Neural cell (in vitro differentiated cells): ENCODE measurements at regions not wholly inside any gene's neighbourhood (a gene's known extent, or its start where the extent isn't known, plus 50 kb on each side); places are given as distances from the start of the nearest gene placed in this dataset.

ENCODE experiments used
- H2AFZ ChIP-seq: fragments of 200-600, 300-800 bp; sonication (generic), shearing (Covaris generic); 2 replicates; pipeline ENCODE4 v1.6.0; 2014; ENCODE audit warnings: low read depth, mild to moderate bottlenecking, antibody characterized with exemption, low read length, moderate library complexity
- H3F3A ChIP-seq: fragments of 200-600 bp; shearing (Covaris generic); 2 replicates; pipeline ENCODE4 v1.6.1; 2016; ENCODE audit warnings: mild to moderate bottlenecking, moderate library complexity, mixed read lengths, antibody characterized with exemption, low read length; ENCODE audit not compliant: insufficient read depth, poor library complexity, severe bottlenecking
- H3K27ac ChIP-seq: fragments of 200-600, 300-800 bp; sonication (generic), shearing (Covaris generic); 2 replicates; pipeline ENCODE4 v1.5.1; 2014; ENCODE audit warnings: mild to moderate bottlenecking, low read length, moderate library complexity
- H3K27me3 ChIP-seq: fragments of 300-800, 200-600 bp; sonication (generic), shearing (Covaris generic); 2 replicates; pipeline ENCODE4 v1.6.0; 2014; ENCODE audit warnings: mild to moderate bottlenecking, low read depth, low read length, moderate library complexity; ENCODE audit not compliant: insufficient read depth
- H3K36me3 ChIP-seq: fragments of 300-800, 200-600 bp; sonication (generic), shearing (Covaris generic); 2 replicates; pipeline ENCODE4 v1.5.1; 2014; ENCODE audit warnings: mild to moderate bottlenecking, antibody characterized with exemption, low read length, moderate library complexity; ENCODE audit not compliant: insufficient read depth
- H3K4me2 ChIP-seq: fragments of 300-800, 200-600 bp; sonication (generic), shearing (Covaris generic); 2 replicates; pipeline ENCODE4 v1.6.0; 2014; ENCODE audit warnings: mild to moderate bottlenecking, low read length
- H3K4me3 ChIP-seq: fragments of 300-800, 200-600 bp; sonication (generic), shearing (Covaris generic); 2 replicates; pipeline ENCODE4 v1.5.1; 2014; ENCODE audit warnings: mild to moderate bottlenecking, low read length, moderate library complexity
- H3K79me2 ChIP-seq: fragments of 200-600 bp; shearing (Covaris generic); replicated peaks from 2 replicates; pipeline ENCODE4 v1.6.0; 2014; ENCODE audit warnings: mild to moderate bottlenecking, low read length, moderate library complexity; ENCODE audit not compliant: insufficient read depth
- H3K9ac ChIP-seq: fragments of 300-800, 200-600 bp; sonication (generic), shearing (Covaris generic); 2 replicates; pipeline ENCODE4 v1.6.1; 2016; ENCODE audit warnings: mild to moderate bottlenecking, low read length, mixed read lengths
- H3K9me2 ChIP-seq: fragments of 200-600 bp; shearing (Covaris generic); 2 replicates; pipeline ENCODE4 v1.6.1; 2016; ENCODE audit warnings: mild to moderate bottlenecking, low read length, mixed read lengths; ENCODE audit not compliant: insufficient read depth
- H3K9me3 ChIP-seq: fragments of 200-600, 300-800 bp; sonication (generic), shearing (Covaris generic); 2 replicates; pipeline ENCODE4 v1.6.1; 2016; ENCODE audit warnings: mild to moderate bottlenecking, mixed run types, low read length, moderate library complexity, mixed read lengths
- H4K20me1 ChIP-seq: fragments of 200-600 bp; shearing (Covaris generic); 2 replicates; pipeline ENCODE4 v1.6.1; 2016; ENCODE audit warnings: mild to moderate bottlenecking, mixed run types; ENCODE audit not compliant: insufficient read depth
- CTCF ChIP-seq: fragments of 450-650 bp; IDR thresholded peaks from 2 replicates; pipeline ENCODE4 v1.5.1; 2014; ENCODE audit warnings: antibody characterized with exemption, mild to moderate bottlenecking, moderate library complexity; ENCODE audit not compliant: poor library complexity, severe bottlenecking
- EP300 ChIP-seq: fragments of 450-650 bp; conservative IDR thresholded peaks from 2 replicates; pipeline ENCODE4 v1.6.1; 2014; ENCODE audit warnings: antibody characterized with exemption, mild to moderate bottlenecking, moderate library complexity; ENCODE audit not compliant: poor library complexity, severe bottlenecking
- EZH2 ChIP-seq: fragments of 200-600, 300-800 bp; shearing (Covaris generic), sonication (generic); IDR thresholded peaks from 2 replicates; pipeline ENCODE4 v1.6.1; 2014; ENCODE audit warnings: antibody characterized with exemption, low read length, borderline replicate concordance, mild to moderate bottlenecking; ENCODE audit not compliant: insufficient read depth, poor library complexity, severe bottlenecking
- MXI1 ChIP-seq: fragments of 450-650 bp; conservative IDR thresholded peaks from 2 replicates; pipeline ENCODE4 v1.6.1; 2014; ENCODE audit warnings: antibody characterized with exemption, mild to moderate bottlenecking; ENCODE audit not compliant: poor library complexity, severe bottlenecking
- POLR2AphosphoS5 ChIP-seq: IDR thresholded peaks from 2 replicates; pipeline ENCODE4 v1.6.1; 2012
- RAD21 ChIP-seq: fragments of 450-650 bp; conservative IDR thresholded peaks from 2 replicates; pipeline ENCODE4 v1.6.1; 2014; ENCODE audit warnings: antibody characterized with exemption, mild to moderate bottlenecking, moderate library complexity
- SMC3 ChIP-seq: fragments of 450-650 bp; conservative IDR thresholded peaks from 2 replicates; pipeline ENCODE4 v1.6.1; 2014; ENCODE audit warnings: antibody characterized with exemption, mild to moderate bottlenecking, moderate library complexity; ENCODE audit not compliant: poor library complexity
- TAF1 ChIP-seq: IDR thresholded peaks from 2 replicates; pipeline ENCODE4 v1.6.1; 2012; ENCODE audit warnings: low read depth
- TF ChIP-seq, protein P1 (sequence below): IDR thresholded peaks from 2 replicates; pipeline ENCODE4 v1.6.1; 2012; ENCODE audit warnings: borderline replicate concordance

- no peak overlapping the region for H3K4me2 ChIP-seq
- no peaks in the 10 kb centered on the region for H3K79me2 ChIP-seq
- H3K36me3 ChIP-seq, result no peaks in the 10 kb centered on the region
- TF ChIP-seq RAD21, result no peak
- no peak for TF ChIP-seq MXI1
- H3K9me3 ChIP-seq, result no peaks in the 10 kb centered on the region
- no peaks in the 10 kb centered on the region for H3F3A ChIP-seq
- no peak overlapping the region for H3K4me3 ChIP-seq
- H3K9ac ChIP-seq, result no peak overlapping the region
- H3K27ac ChIP-seq, result no peak overlapping the region
- no peak overlapping the region for H2AFZ ChIP-seq
- H3K9me2 ChIP-seq, result no peaks in the 10 kb centered on the region
- no peaks in the 10 kb centered on the region for H4K20me1 ChIP-seq
- no peaks in the 10 kb centered on the region for H3K27me3 ChIP-seq
Observed at GRCh38 chr15:31551323-31551722, 224.7 kb downstream of the KLF13 start.

DNA sequence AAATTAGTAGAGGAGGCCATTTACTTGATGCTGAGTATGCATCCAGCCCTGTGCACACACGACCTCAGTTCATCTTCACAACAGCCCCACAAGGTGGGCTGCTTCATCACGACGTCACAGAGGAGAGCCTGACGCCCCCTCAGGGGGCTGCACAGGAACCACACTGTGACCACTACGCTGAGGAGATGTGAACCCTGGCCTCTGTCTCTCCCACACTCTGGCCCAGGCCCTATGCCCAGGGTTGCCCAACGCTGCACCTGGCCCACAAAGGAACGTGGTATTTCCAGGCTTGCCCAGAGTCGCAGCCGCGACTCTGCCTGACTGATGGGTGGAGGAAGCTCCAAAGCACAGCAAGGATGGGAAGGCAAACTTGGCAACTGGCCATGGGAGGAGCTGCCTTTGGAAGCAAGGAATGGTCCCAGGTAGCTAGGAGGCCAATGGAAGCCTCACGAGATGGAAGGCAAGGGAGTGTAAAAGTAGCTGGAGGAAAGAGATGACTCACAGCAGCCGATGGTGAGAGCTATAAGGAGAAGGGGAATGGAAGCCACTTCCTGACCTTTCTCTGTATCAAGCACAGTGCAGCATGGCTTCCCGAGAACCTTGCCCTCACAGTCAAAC, 226.0 kb downstream of the KLF13 start:
- H3K9me3 ChIP-seq, result no peaks in the 10 kb centered on the region
- no peaks in the 10 kb centered on the region for H3K27me3 ChIP-seq
- no peaks in the 10 kb centered on the region for H3K36me3 ChIP-seq
- no peaks in the 10 kb centered on the region for H4K20me1 ChIP-seq
- no peaks in the 10 kb centered on the region for H3K9me2 ChIP-seq
- H3K9ac ChIP-seq, result no peak overlapping the region
- H3K27ac ChIP-seq, result no peak overlapping the region
- no peak overlapping the region for H3K4me2 ChIP-seq
- TF ChIP-seq, protein P1, sequence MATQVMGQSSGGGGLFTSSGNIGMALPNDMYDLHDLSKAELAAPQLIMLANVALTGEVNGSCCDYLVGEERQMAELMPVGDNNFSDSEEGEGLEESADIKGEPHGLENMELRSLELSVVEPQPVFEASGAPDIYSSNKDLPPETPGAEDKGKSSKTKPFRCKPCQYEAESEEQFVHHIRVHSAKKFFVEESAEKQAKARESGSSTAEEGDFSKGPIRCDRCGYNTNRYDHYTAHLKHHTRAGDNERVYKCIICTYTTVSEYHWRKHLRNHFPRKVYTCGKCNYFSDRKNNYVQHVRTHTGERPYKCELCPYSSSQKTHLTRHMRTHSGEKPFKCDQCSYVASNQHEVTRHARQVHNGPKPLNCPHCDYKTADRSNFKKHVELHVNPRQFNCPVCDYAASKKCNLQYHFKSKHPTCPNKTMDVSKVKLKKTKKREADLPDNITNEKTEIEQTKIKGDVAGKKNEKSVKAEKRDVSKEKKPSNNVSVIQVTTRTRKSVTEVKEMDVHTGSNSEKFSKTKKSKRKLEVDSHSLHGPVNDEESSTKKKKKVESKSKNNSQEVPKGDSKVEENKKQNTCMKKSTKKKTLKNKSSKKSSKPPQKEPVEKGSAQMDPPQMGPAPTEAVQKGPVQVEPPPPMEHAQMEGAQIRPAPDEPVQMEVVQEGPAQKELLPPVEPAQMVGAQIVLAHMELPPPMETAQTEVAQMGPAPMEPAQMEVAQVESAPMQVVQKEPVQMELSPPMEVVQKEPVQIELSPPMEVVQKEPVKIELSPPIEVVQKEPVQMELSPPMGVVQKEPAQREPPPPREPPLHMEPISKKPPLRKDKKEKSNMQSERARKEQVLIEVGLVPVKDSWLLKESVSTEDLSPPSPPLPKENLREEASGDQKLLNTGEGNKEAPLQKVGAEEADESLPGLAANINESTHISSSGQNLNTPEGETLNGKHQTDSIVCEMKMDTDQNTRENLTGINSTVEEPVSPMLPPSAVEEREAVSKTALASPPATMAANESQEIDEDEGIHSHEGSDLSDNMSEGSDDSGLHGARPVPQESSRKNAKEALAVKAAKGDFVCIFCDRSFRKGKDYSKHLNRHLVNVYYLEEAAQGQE, result no peak
- no peak for TF ChIP-seq EP300
- TF ChIP-seq SMC3, result no peak
- no peak for TF ChIP-seq MXI1
- TF ChIP-seq POLR2AphosphoS5, result no peak
- TF ChIP-seq RAD21, result no peak
- no peak for TF ChIP-seq TAF1
- TF ChIP-seq EZH2, result no peak
- TF ChIP-seq CTCF, result no peak
- no peak overlapping the region for H3K4me3 ChIP-seq
- no peak overlapping the region for H2AFZ ChIP-seq
- no peaks in the 10 kb centered on the region for H3K79me2 ChIP-seq
- H3F3A ChIP-seq, result no peaks in the 10 kb centered on the region
